ENCODE measurements at regions not wholly inside any gene's neighbourhood (a gene's known extent, or its start where the extent isn't known, plus 50 kb on each side); places are given as distances from the start of the nearest gene placed in this dataset.

GRCh38 chr2:220053919-220054318 is 426.5 kb downstream of the SLC4A3 start:
- Histone ChIP-seq H3K36me3 (ENCODE audit: insufficient read depth, low read length) (no peaks in the 10 kb centered on the region), H3K4me1 (ENCODE audit: insufficient read depth, low read length) (no peaks in the 10 kb centered on the region), H3K27me3 (ENCODE audit: insufficient read depth, low read length) (no peaks in the 10 kb centered on the region), H3K9me3 (ENCODE audit: insufficient read depth, low read depth, low read length) (peaks cover 14% of the 10 kb centered on the region), H3K9ac (ENCODE audit: low read depth, low read length) (no peak overlapping the region), H3K27ac (ENCODE audit: low read depth, low read length) (no peak overlapping the region), H3K4me3 (ENCODE audit: low read length) (no peak overlapping the region)

DNA sequence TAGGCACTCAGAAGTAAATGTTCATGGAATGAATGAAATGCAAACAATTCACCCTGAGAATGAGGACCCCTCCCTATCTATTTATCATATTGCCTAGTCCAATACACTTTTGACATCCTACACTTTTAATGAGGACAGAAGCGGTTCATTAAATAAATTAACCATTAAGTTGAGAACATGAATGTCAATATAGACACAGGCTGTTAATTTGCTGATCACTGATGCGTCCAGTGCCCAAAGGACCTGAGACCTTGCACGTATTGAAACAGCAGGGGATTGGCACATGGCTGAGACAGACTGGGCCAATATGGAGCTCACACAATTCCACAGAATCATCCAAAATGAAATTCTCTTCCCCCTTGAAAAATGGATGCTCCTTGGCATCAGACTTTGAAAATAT is 430.0 kb downstream of the SLC4A3 start:
- no peaks in the 10 kb centered on the region for H3K27me3 ChIP-seq (ENCODE audit: insufficient read depth, low read length)
- H3K4me3 ChIP-seq (ENCODE audit: low read length) = no peak overlapping the region

DNA sequence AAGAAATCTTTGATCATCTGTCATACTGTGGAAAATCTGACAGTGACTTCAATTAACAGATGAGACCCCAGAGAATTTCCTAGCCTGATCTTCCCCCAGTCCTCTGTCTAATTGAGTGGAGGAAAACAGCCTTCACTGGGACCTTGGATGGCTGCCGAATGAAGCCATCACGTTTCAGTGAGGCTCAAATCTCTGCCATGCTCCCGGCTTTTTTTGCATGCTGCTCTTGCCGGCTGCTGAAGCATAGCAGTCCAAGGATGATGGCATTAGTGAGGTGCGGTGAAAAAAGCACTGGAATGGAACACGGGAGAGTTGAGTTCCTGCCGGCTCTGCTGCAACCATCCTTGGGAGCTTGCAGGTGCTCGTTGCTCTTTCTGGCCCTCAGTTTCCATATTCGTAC is 430.5 kb downstream of the SLC4A3 start:
- 87% methylated on average over 9 of the region's 9 CpGs for WGBS
- H3K4me3 ChIP-seq (ENCODE audit: low read length) = no peak overlapping the region

More for the DNA sequence above, 430.0 kb downstream of the SLC4A3 start:
- no peak overlapping the region for H3K27ac ChIP-seq (ENCODE audit: low read depth, low read length)
- no peaks in the 10 kb centered on the region for H3K36me3 ChIP-seq (ENCODE audit: insufficient read depth, low read length)
- no peaks in the 10 kb centered on the region for H3K4me1 ChIP-seq (ENCODE audit: insufficient read depth, low read length)
- peaks cover 14% of the 10 kb centered on the region for H3K9me3 ChIP-seq (ENCODE audit: insufficient read depth, low read depth, low read length)
- WGBS = 92% methylated on average over 3 of the region's 3 CpGs
- H3K9ac ChIP-seq (ENCODE audit: low read depth, low read length) = no peak overlapping the region

GRCh38 chr2:220064111-220065030 is 436.9 kb downstream of the SLC4A3 start:
- Histone ChIP-seq H3K27ac (ENCODE audit: low read depth, low read length) (no peak overlapping the region), H3K36me3 (ENCODE audit: insufficient read depth, low read length) (no peaks in the 10 kb centered on the region), H3K4me1 (ENCODE audit: insufficient read depth, low read length) (no peaks in the 10 kb centered on the region), H3K27me3 (ENCODE audit: insufficient read depth, low read length) (no peaks in the 10 kb centered on the region), H3K9me3 (ENCODE audit: insufficient read depth, low read depth, low read length) (no peaks in the 10 kb centered on the region), H3K9ac (ENCODE audit: low read depth, low read length) (no peak overlapping the region), H3K4me3 (ENCODE audit: low read length) (no peak overlapping the region)
- WGBS = 91% methylated on average over 11 of the region's 13 CpGs

More for the DNA sequence above, 430.5 kb downstream of the SLC4A3 start:
- no peaks in the 10 kb centered on the region for H3K27me3 ChIP-seq (ENCODE audit: insufficient read depth, low read length)
- no peaks in the 10 kb centered on the region for H3K36me3 ChIP-seq (ENCODE audit: insufficient read depth, low read length)
- H3K9me3 ChIP-seq (ENCODE audit: insufficient read depth, low read depth, low read length) = peaks cover 14% of the 10 kb centered on the region
- H3K27ac ChIP-seq (ENCODE audit: low read depth, low read length) = no peak overlapping the region
- H3K9ac ChIP-seq (ENCODE audit: low read depth, low read length) = no peak overlapping the region
- H3K4me1 ChIP-seq (ENCODE audit: insufficient read depth, low read length) = no peaks in the 10 kb centered on the region

GRCh38 chr2:220065581-220065980 is 438.2 kb downstream of the SLC4A3 start:
- Histone ChIP-seq H3K9ac (ENCODE audit: low read depth, low read length) (no peak overlapping the region), H3K36me3 (ENCODE audit: insufficient read depth, low read length) (no peaks in the 10 kb centered on the region), H3K27ac (ENCODE audit: low read depth, low read length) (no peak overlapping the region), H3K27me3 (ENCODE audit: insufficient read depth, low read length) (no peaks in the 10 kb centered on the region), H3K4me1 (ENCODE audit: insufficient read depth, low read length) (no peaks in the 10 kb centered on the region), H3K4me3 (ENCODE audit: low read length) (no peak overlapping the region), H3K9me3 (ENCODE audit: insufficient read depth, low read depth, low read length) (no peaks in the 10 kb centered on the region)
- WGBS = 100% methylated on average over 2 of the region's 2 CpGs

- Histone ChIP-seq H3K9ac (ENCODE audit: low read depth, low read length) (no peak overlapping the region), H3K4me3 (ENCODE audit: low read length) (no peak overlapping the region), H3K27me3 (ENCODE audit: insufficient read depth, low read length) (no peaks in the 10 kb centered on the region), H3K27ac (ENCODE audit: low read depth, low read length) (no peak overlapping the region), H3K9me3 (ENCODE audit: insufficient read depth, low read depth, low read length) (no peaks in the 10 kb centered on the region), H3K36me3 (ENCODE audit: insufficient read depth, low read length) (no peaks in the 10 kb centered on the region), H3K4me1 (ENCODE audit: insufficient read depth, low read length) (no peaks in the 10 kb centered on the region)
- WGBS = 92% methylated on average over 2 of the region's 2 CpGs
Observed at GRCh38 chr2:220068846-220069245, 441.4 kb downstream of the SLC4A3 start.

GRCh38 chr2:220070349-220070748 is 442.9 kb downstream of the SLC4A3 start:
- Histone ChIP-seq H3K4me1 (ENCODE audit: insufficient read depth, low read length) (no peaks in the 10 kb centered on the region), H3K36me3 (ENCODE audit: insufficient read depth, low read length) (no peaks in the 10 kb centered on the region), H3K27ac (ENCODE audit: low read depth, low read length) (no peak overlapping the region), H3K9me3 (ENCODE audit: insufficient read depth, low read depth, low read length) (no peaks in the 10 kb centered on the region), H3K4me3 (ENCODE audit: low read length) (no peak overlapping the region), H3K27me3 (ENCODE audit: insufficient read depth, low read length) (no peaks in the 10 kb centered on the region), H3K9ac (ENCODE audit: low read depth, low read length) (no peak overlapping the region)
- WGBS = 100% methylated on average over 1 of the region's 1 CpG

- Histone ChIP-seq H3K4me3 (ENCODE audit: low read length) (no peak overlapping the region), H3K27me3 (ENCODE audit: insufficient read depth, low read length) (no peaks in the 10 kb centered on the region), H3K36me3 (ENCODE audit: insufficient read depth, low read length) (no peaks in the 10 kb centered on the region), H3K4me1 (ENCODE audit: insufficient read depth, low read length) (peaks cover 4% of the 10 kb centered on the region; the same call in 1 of the 2 replicates), H3K9ac (ENCODE audit: low read depth, low read length) (no peak overlapping the region), H3K9me3 (ENCODE audit: insufficient read depth, low read depth, low read length) (no peaks in the 10 kb centered on the region), H3K27ac (ENCODE audit: low read depth, low read length) (no peak overlapping the region)
- 93% methylated on average over 5 of the region's 5 CpGs for WGBS
Observed at GRCh38 chr2:220071696-220072095, 444.3 kb downstream of the SLC4A3 start.

- no peak overlapping the region for H3K4me3 ChIP-seq (ENCODE audit: low read length)
Observed at GRCh38 chr2:220072669-220073220, 445.3 kb downstream of the SLC4A3 start.

DNA sequence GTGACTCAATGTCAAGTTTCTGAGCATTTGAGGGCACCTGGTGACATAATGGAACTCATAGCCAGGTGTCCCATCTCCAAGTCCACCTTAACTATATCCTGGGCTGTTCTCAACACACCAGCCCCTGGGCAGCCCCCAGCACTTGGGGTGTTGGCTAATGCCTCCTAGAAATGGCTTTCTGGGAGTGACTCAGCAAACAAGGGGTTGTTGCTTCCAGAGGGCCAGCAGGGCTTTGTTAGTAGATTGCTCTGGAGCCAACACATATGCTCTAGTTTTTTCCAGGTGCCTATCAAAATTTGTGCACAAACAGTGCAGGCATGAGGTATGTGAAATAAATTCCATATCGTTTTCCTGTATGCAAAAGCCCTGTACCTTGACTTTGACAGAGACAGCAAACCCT is 448.4 kb downstream of the SLC4A3 start:
- Histone ChIP-seq H3K9me3 (ENCODE audit: insufficient read depth, low read depth, low read length) (no peaks in the 10 kb centered on the region), H3K4me1 (ENCODE audit: insufficient read depth, low read length) (peaks cover 21% of the 10 kb centered on the region), H3K9ac (ENCODE audit: low read depth, low read length) (no peak overlapping the region), H3K36me3 (ENCODE audit: insufficient read depth, low read length) (no peaks in the 10 kb centered on the region), H3K27ac (ENCODE audit: low read depth, low read length) (no peak overlapping the region), H3K4me3 (ENCODE audit: low read length) (no peak overlapping the region), H3K27me3 (ENCODE audit: insufficient read depth, low read length) (no peaks in the 10 kb centered on the region)
- 92% methylated on average over 1 of the region's 1 CpG for WGBS

More at GRCh38 chr2:220072669-220073220, 445.3 kb downstream of the SLC4A3 start:
- 93% methylated on average over 8 of the region's 8 CpGs for WGBS
- Histone ChIP-seq H3K27me3 (ENCODE audit: insufficient read depth, low read length) (no peaks in the 10 kb centered on the region), H3K36me3 (ENCODE audit: insufficient read depth, low read length) (no peaks in the 10 kb centered on the region), H3K9ac (ENCODE audit: low read depth, low read length) (no peak overlapping the region), H3K9me3 (ENCODE audit: insufficient read depth, low read depth, low read length) (no peaks in the 10 kb centered on the region), H3K27ac (ENCODE audit: low read depth, low read length) (no peak overlapping the region), H3K4me1 (ENCODE audit: insufficient read depth, low read length) (peaks cover 15% of the 10 kb centered on the region)

GRCh38 chr2:220076734-220077133 is 449.3 kb downstream of the SLC4A3 start:
- Histone ChIP-seq H3K9me3 (ENCODE audit: insufficient read depth, low read depth, low read length) (no peaks in the 10 kb centered on the region), H3K27me3 (ENCODE audit: insufficient read depth, low read length) (no peaks in the 10 kb centered on the region), H3K9ac (ENCODE audit: low read depth, low read length) (no peak overlapping the region), H3K36me3 (ENCODE audit: insufficient read depth, low read length) (no peaks in the 10 kb centered on the region), H3K27ac (ENCODE audit: low read depth, low read length) (no peak overlapping the region), H3K4me1 (ENCODE audit: insufficient read depth, low read length) (peaks cover 28% of the 10 kb centered on the region), H3K4me3 (ENCODE audit: low read length) (no peak overlapping the region)
- 72% methylated on average over 9 of the region's 9 CpGs for WGBS
